ENCODE measurements at regions not wholly inside any gene's neighbourhood (a gene's known extent, or its start where the extent isn't known, plus 50 kb on each side); places are given as distances from the start of the nearest gene placed in this dataset.

DNA sequence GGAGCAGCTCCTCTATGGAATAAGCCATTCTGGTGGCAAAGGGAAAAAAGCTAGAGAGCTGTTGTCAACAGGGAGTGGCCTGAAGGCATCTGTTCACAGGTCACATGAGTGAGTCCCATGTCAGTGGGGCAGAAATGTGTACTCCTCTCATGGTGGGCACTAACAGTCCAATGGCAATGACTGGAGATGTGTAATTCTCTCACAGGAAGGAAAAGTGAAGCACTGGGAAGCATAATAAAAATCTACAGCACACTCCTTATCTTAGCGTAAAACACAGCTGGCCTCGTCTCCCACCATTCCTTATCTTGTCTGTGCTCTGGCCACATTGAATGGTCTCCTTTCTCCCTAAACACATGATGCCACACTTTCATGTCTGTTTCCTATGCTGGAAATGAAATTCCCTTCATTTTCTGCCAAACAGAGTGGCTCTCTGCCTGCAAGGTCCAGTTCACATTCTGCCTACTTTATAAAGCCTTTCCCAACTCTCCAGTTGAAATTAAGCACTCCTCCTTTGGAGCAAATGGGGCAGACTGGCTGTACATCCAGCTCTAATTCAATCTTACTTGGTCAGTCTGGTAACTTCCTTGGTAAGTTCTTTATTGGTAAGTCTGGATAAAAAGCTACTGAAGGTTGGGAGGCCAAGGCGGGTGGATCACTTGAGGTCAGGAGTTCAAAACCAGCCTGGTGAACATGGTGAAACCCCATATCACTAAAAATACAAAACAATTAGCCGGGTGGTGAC lies 139.8 kb downstream of the RPL22L1 start:
- TF ChIP-seq, protein P1, sequence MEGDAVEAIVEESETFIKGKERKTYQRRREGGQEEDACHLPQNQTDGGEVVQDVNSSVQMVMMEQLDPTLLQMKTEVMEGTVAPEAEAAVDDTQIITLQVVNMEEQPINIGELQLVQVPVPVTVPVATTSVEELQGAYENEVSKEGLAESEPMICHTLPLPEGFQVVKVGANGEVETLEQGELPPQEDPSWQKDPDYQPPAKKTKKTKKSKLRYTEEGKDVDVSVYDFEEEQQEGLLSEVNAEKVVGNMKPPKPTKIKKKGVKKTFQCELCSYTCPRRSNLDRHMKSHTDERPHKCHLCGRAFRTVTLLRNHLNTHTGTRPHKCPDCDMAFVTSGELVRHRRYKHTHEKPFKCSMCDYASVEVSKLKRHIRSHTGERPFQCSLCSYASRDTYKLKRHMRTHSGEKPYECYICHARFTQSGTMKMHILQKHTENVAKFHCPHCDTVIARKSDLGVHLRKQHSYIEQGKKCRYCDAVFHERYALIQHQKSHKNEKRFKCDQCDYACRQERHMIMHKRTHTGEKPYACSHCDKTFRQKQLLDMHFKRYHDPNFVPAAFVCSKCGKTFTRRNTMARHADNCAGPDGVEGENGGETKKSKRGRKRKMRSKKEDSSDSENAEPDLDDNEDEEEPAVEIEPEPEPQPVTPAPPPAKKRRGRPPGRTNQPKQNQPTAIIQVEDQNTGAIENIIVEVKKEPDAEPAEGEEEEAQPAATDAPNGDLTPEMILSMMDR (IDR thresholded peaks at IDR 0.05) = no peak
- no peak for TF ChIP-seq POLR2A (IDR thresholded peaks at IDR 0.05)

All from uterus (tissue), 2 donors.